ENCODE measurements at regions not wholly inside any gene's neighbourhood (a gene's known extent, or its start where the extent isn't known, plus 50 kb on each side); places are given as distances from the start of the nearest gene placed in this dataset.

- Histone ChIP-seq H4K20me1 (ENCODE audit: insufficient read depth, low read length) (no peaks in the 10 kb centered on the region), H3K36me3 (ENCODE audit: insufficient read depth, low read length) (no peaks in the 10 kb centered on the region), H3K9ac (ENCODE audit: low read length) (no peak overlapping the region), H3K27me3 (ENCODE audit: insufficient read depth, low read length) (no peaks in the 10 kb centered on the region), H3K4me1 (ENCODE audit: insufficient read depth, low read length) (no peaks in the 10 kb centered on the region), H3K4me2 (ENCODE audit: low read length) (no peak overlapping the region), H3K27ac (ENCODE audit: low read depth, low read length) (no peak overlapping the region), H2AFZ (ENCODE audit: low read depth, low read length) (no peak overlapping the region), H3K79me2 (ENCODE audit: insufficient read depth, low read length) (no peaks in the 10 kb centered on the region), H3K9me3 (ENCODE audit: insufficient read depth, low read depth, low read length) (no peaks in the 10 kb centered on the region), H3K4me3 (ENCODE audit: insufficient read depth, low read depth, low read length) (no peak overlapping the region)
- Mint-ChIP-seq H3K4me3 (ENCODE audit: unreplicated experiment) (no peak overlapping the region), H3K9me3 (ENCODE audit: unreplicated experiment) (peaks cover 4% of the 10 kb centered on the region), H3K27me3 (ENCODE audit: low read depth, unreplicated experiment) (peaks cover 4% of the 10 kb centered on the region), H3K36me3 (ENCODE audit: low read depth, unreplicated experiment) (no peaks in the 10 kb centered on the region), H3K4me1 (ENCODE audit: low read depth, unreplicated experiment) (no peaks in the 10 kb centered on the region), H3K27ac (ENCODE audit: unreplicated experiment) (no peak overlapping the region)
- DNase-seq (ENCODE audit: low read depth) = no peak
- no peak for TF ChIP-seq EZH2 (IDR thresholded peaks at IDR 0.05; ENCODE audit: insufficient read depth, low read length)
- TF ChIP-seq, protein P1, sequence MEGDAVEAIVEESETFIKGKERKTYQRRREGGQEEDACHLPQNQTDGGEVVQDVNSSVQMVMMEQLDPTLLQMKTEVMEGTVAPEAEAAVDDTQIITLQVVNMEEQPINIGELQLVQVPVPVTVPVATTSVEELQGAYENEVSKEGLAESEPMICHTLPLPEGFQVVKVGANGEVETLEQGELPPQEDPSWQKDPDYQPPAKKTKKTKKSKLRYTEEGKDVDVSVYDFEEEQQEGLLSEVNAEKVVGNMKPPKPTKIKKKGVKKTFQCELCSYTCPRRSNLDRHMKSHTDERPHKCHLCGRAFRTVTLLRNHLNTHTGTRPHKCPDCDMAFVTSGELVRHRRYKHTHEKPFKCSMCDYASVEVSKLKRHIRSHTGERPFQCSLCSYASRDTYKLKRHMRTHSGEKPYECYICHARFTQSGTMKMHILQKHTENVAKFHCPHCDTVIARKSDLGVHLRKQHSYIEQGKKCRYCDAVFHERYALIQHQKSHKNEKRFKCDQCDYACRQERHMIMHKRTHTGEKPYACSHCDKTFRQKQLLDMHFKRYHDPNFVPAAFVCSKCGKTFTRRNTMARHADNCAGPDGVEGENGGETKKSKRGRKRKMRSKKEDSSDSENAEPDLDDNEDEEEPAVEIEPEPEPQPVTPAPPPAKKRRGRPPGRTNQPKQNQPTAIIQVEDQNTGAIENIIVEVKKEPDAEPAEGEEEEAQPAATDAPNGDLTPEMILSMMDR (IDR thresholded peaks at IDR 0.05; ENCODE audit: insufficient read depth, low read depth, low read length) = no peak
- FAIRE-seq = no peak
Measured at GRCh38 chr10:85238676-85239075, 910.3 kb downstream of the CCSER2 start.

- no peak for TF ChIP-seq EZH2 (IDR thresholded peaks at IDR 0.05; ENCODE audit: insufficient read depth, low read length)
- TF ChIP-seq, protein P1 (IDR thresholded peaks at IDR 0.05; ENCODE audit: insufficient read depth, low read depth, low read length) = no peak
- H4K20me1 ChIP-seq (ENCODE audit: insufficient read depth, low read length) = no peaks in the 10 kb centered on the region
- H3K9me3 ChIP-seq (ENCODE audit: insufficient read depth, low read depth, low read length) = peaks cover 2% of the 10 kb centered on the region
- no peaks in the 10 kb centered on the region for H3K27me3 ChIP-seq (ENCODE audit: insufficient read depth, low read length)
- no peak for FAIRE-seq
- Mint-ChIP-seq H3K27me3 (ENCODE audit: low read depth, unreplicated experiment) (no peaks in the 10 kb centered on the region), H3K4me3 (ENCODE audit: unreplicated experiment) (no peak overlapping the region), H3K27ac (ENCODE audit: unreplicated experiment) (no peak overlapping the region), H3K4me1 (ENCODE audit: low read depth, unreplicated experiment) (no peaks in the 10 kb centered on the region), H3K9me3 (ENCODE audit: unreplicated experiment) (no peaks in the 10 kb centered on the region), H3K36me3 (ENCODE audit: low read depth, unreplicated experiment) (no peaks in the 10 kb centered on the region)
- H2AFZ ChIP-seq (ENCODE audit: low read depth, low read length) = no peak overlapping the region
- no peaks in the 10 kb centered on the region for H3K36me3 ChIP-seq (ENCODE audit: insufficient read depth, low read length)
- no peak overlapping the region for H3K4me3 ChIP-seq (ENCODE audit: insufficient read depth, low read depth, low read length)
- no peak overlapping the region for H3K27ac ChIP-seq (ENCODE audit: low read depth, low read length)
- no peak overlapping the region for H3K4me2 ChIP-seq (ENCODE audit: low read length)
- no peak for DNase-seq (ENCODE audit: low read depth)
- no peaks in the 10 kb centered on the region for H3K4me1 ChIP-seq (ENCODE audit: insufficient read depth, low read length)
- no peak overlapping the region for H3K9ac ChIP-seq (ENCODE audit: low read length)
- H3K79me2 ChIP-seq (ENCODE audit: insufficient read depth, low read length) = no peaks in the 10 kb centered on the region
Measured at GRCh38 chr10:85250304-85250703, 921.9 kb downstream of the CCSER2 start.

- DNase-seq (ENCODE audit: low read depth) (no peak), FAIRE-seq (no peak)
- Mint-ChIP-seq H3K36me3 (ENCODE audit: low read depth, unreplicated experiment) (no peaks in the 10 kb centered on the region), H3K4me1 (ENCODE audit: low read depth, unreplicated experiment) (no peaks in the 10 kb centered on the region), H3K27me3 (ENCODE audit: low read depth, unreplicated experiment) (no peaks in the 10 kb centered on the region), H3K9me3 (ENCODE audit: unreplicated experiment) (peaks cover 8% of the 10 kb centered on the region), H3K4me3 (ENCODE audit: unreplicated experiment) (no peak overlapping the region), H3K27ac (ENCODE audit: unreplicated experiment) (no peak overlapping the region)
- Histone ChIP-seq H2AFZ (ENCODE audit: low read depth, low read length) (no peak overlapping the region), H3K36me3 (ENCODE audit: insufficient read depth, low read length) (no peaks in the 10 kb centered on the region), H3K9ac (ENCODE audit: low read length) (no peak overlapping the region), H3K9me3 (ENCODE audit: insufficient read depth, low read depth, low read length) (no peaks in the 10 kb centered on the region), H4K20me1 (ENCODE audit: insufficient read depth, low read length) (no peaks in the 10 kb centered on the region), H3K79me2 (ENCODE audit: insufficient read depth, low read length) (no peaks in the 10 kb centered on the region), H3K4me1 (ENCODE audit: insufficient read depth, low read length) (no peaks in the 10 kb centered on the region), H3K27ac (ENCODE audit: low read depth, low read length) (no peak overlapping the region), H3K27me3 (ENCODE audit: insufficient read depth, low read length) (no peaks in the 10 kb centered on the region), H3K4me2 (ENCODE audit: low read length) (no peak overlapping the region), H3K4me3 (ENCODE audit: insufficient read depth, low read depth, low read length) (no peak overlapping the region)
- TF ChIP-seq EZH2 (IDR thresholded peaks at IDR 0.05; ENCODE audit: insufficient read depth, low read length) = no peak
- TF ChIP-seq, protein P1 (IDR thresholded peaks at IDR 0.05; ENCODE audit: insufficient read depth, low read depth, low read length) = no peak
Measured at GRCh38 chr10:85256481-85256880, 928.1 kb downstream of the CCSER2 start.
